Panc1 (cell line): ENCODE measurements at regions not wholly inside any gene's neighbourhood (a gene's known extent, or its start where the extent isn't known, plus 50 kb on each side); places are given as distances from the start of the nearest gene placed in this dataset.
"Not testable (repeated sequence)": the region's sequence is repeated elsewhere in the genome, so short reads cannot be mapped to it uniquely, and the experiment has no call there.

Source experiments
- POLR2AphosphoS5 ChIP-seq: IDR thresholded peaks from 2 replicates; pipeline ENCODE4 v1.6.1; 2012; ENCODE audit warnings: mild to moderate bottlenecking, low read depth, low read length, moderate library complexity
- TF ChIP-seq, protein P1 (sequence below): fragments of 450-650 bp; IDR thresholded peaks from 2 replicates; pipeline ENCODE4 v1.5.1; 2017; ENCODE audit warnings: mild to moderate bottlenecking
- TF ChIP-seq, protein P2 (sequence below), 2 experiments: IDR thresholded peaks; 2 replicates each; pipeline ENCODE4 v1.6.1; 2011 to 2012; ENCODE audit warnings: low read depth in 2 of 2, control low read depth in 1 of 2, low read length in 1 of 2, mild to moderate bottlenecking in 1 of 2, moderate library complexity in 1 of 2; ENCODE audit not compliant: insufficient read depth in 1 of 2

DNA sequence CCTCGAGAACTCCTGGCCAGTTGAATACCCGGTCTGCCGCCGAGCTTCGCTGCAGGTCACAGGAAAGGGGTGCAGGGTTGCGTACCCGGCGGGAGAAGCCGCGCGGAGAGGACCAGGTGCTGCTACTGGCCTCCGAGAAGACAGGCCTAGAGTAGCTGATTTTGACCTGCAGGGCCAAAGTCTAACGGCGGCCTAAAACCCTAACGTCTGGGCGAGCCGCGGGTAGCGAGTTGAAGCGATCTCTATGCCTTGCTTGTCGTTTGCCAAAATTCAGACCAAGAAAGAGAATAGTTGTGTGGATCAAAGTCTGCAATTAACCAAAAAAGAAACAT lies 133.2 kb downstream of the FAM72C start:
- TF ChIP-seq, protein P1, sequence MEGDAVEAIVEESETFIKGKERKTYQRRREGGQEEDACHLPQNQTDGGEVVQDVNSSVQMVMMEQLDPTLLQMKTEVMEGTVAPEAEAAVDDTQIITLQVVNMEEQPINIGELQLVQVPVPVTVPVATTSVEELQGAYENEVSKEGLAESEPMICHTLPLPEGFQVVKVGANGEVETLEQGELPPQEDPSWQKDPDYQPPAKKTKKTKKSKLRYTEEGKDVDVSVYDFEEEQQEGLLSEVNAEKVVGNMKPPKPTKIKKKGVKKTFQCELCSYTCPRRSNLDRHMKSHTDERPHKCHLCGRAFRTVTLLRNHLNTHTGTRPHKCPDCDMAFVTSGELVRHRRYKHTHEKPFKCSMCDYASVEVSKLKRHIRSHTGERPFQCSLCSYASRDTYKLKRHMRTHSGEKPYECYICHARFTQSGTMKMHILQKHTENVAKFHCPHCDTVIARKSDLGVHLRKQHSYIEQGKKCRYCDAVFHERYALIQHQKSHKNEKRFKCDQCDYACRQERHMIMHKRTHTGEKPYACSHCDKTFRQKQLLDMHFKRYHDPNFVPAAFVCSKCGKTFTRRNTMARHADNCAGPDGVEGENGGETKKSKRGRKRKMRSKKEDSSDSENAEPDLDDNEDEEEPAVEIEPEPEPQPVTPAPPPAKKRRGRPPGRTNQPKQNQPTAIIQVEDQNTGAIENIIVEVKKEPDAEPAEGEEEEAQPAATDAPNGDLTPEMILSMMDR, result not testable (repeated sequence)
- TF ChIP-seq, protein P2, sequence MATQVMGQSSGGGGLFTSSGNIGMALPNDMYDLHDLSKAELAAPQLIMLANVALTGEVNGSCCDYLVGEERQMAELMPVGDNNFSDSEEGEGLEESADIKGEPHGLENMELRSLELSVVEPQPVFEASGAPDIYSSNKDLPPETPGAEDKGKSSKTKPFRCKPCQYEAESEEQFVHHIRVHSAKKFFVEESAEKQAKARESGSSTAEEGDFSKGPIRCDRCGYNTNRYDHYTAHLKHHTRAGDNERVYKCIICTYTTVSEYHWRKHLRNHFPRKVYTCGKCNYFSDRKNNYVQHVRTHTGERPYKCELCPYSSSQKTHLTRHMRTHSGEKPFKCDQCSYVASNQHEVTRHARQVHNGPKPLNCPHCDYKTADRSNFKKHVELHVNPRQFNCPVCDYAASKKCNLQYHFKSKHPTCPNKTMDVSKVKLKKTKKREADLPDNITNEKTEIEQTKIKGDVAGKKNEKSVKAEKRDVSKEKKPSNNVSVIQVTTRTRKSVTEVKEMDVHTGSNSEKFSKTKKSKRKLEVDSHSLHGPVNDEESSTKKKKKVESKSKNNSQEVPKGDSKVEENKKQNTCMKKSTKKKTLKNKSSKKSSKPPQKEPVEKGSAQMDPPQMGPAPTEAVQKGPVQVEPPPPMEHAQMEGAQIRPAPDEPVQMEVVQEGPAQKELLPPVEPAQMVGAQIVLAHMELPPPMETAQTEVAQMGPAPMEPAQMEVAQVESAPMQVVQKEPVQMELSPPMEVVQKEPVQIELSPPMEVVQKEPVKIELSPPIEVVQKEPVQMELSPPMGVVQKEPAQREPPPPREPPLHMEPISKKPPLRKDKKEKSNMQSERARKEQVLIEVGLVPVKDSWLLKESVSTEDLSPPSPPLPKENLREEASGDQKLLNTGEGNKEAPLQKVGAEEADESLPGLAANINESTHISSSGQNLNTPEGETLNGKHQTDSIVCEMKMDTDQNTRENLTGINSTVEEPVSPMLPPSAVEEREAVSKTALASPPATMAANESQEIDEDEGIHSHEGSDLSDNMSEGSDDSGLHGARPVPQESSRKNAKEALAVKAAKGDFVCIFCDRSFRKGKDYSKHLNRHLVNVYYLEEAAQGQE (IDR thresholded peaks at IDR 0.05; ENCODE audit: insufficient read depth in 1 of 2, low read depth in 2 of 2, low read length in 1 of 2), result not testable (repeated sequence)
- TF ChIP-seq POLR2AphosphoS5, result not testable (repeated sequence)
